ENCODE measurements at regions not wholly inside any gene's neighbourhood (a gene's known extent, or its start where the extent isn't known, plus 50 kb on each side); places are given as distances from the start of the nearest gene placed in this dataset.

DNA sequence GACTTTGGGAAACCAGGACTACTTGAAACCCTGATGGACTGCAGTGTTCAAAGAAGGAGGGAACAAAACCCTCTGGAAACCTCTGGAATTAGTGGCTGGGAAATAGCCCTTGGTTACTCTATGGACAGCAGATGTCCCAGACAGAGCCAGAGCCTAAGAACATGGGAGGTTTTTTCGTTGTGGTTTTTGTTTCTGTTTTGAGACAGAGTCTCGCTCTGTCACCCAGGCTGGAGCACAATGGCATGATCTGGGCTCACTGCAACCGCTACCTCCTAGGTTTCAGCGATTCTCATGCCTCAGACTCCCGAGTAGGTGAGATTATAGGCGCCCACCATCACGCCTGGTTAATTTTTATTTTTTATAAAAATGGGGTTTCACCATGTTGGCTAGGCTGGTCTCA lies 1378.7 kb downstream of the AACS start:
- TF ChIP-seq CTCF (conservative IDR thresholded peaks at IDR 0.05): no peak
- no peak for TF ChIP-seq EZH2 (IDR thresholded peaks at IDR 0.05; ENCODE audit: low read depth)
